Epithelial cell of esophagus (primary cell): ENCODE measurements at regions not wholly inside any gene's neighbourhood (a gene's known extent, or its start where the extent isn't known, plus 50 kb on each side); places are given as distances from the start of the nearest gene placed in this dataset.

Experiments
- DNase-seq: peaks from one replicate; pipeline ENCODE4 v3.0.0; 2010; ENCODE audit warnings: low read depth
- H3K4me3 ChIP-seq: 2 replicates; pipeline ENCODE4 v1.5.1; 2011; ENCODE audit warnings: mild to moderate bottlenecking, low read length, control low read depth
- TF ChIP-seq, protein P1 (sequence below): IDR thresholded peaks from 2 replicates; pipeline ENCODE4 v1.5.1; 2011; ENCODE audit warnings: low read depth, mild to moderate bottlenecking, low read length, control low read depth, inconsistent platforms; ENCODE audit not compliant: insufficient read depth; ENCODE audit errors: missing control alignments

- TF ChIP-seq, protein P1, sequence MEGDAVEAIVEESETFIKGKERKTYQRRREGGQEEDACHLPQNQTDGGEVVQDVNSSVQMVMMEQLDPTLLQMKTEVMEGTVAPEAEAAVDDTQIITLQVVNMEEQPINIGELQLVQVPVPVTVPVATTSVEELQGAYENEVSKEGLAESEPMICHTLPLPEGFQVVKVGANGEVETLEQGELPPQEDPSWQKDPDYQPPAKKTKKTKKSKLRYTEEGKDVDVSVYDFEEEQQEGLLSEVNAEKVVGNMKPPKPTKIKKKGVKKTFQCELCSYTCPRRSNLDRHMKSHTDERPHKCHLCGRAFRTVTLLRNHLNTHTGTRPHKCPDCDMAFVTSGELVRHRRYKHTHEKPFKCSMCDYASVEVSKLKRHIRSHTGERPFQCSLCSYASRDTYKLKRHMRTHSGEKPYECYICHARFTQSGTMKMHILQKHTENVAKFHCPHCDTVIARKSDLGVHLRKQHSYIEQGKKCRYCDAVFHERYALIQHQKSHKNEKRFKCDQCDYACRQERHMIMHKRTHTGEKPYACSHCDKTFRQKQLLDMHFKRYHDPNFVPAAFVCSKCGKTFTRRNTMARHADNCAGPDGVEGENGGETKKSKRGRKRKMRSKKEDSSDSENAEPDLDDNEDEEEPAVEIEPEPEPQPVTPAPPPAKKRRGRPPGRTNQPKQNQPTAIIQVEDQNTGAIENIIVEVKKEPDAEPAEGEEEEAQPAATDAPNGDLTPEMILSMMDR, result no peak
- DNase-seq, result no peak
- H3K4me3 ChIP-seq, result no peak overlapping the region
Observed at GRCh38 chr15:88717382-88718031, 78.7 kb downstream of the ISG20 start.

GRCh38 chr15:88718731-88719130 lies 79.9 kb downstream of the ISG20 start:
- no peak overlapping the region for H3K4me3 ChIP-seq
- TF ChIP-seq, protein P1, result no peak
- DNase-seq, result no peak

GRCh38 chr15:88719654-88720053 lies 80.8 kb downstream of the ISG20 start:
- H3K4me3 ChIP-seq, result no peak overlapping the region
- TF ChIP-seq, protein P1, result no peak
- no peak for DNase-seq

GRCh38 chr15:88725305-88726210 lies 77.7 kb upstream of the ACAN start:
- no peak for DNase-seq
- no peak overlapping the region for H3K4me3 ChIP-seq
- TF ChIP-seq, protein P1, result no peak

GRCh38 chr15:88727439-88727838 lies 75.8 kb upstream of the ACAN start:
- TF ChIP-seq, protein P1, result no peak
- no peak for DNase-seq
- H3K4me3 ChIP-seq, result no peak overlapping the region

- DNase-seq, result no peak
- no peak overlapping the region for H3K4me3 ChIP-seq
- TF ChIP-seq, protein P1, result no peak
Observed at GRCh38 chr15:88729581-88729980, 73.7 kb upstream of the ACAN start.

- no peak for DNase-seq
- TF ChIP-seq, protein P1, result no peak
- H3K4me3 ChIP-seq, result no peak overlapping the region
Observed at GRCh38 chr15:88730751-88731150, 72.5 kb upstream of the ACAN start.
